ENCODE measurements at regions not wholly inside any gene's neighbourhood (a gene's known extent, or its start where the extent isn't known, plus 50 kb on each side); places are given as distances from the start of the nearest gene placed in this dataset.

DNA sequence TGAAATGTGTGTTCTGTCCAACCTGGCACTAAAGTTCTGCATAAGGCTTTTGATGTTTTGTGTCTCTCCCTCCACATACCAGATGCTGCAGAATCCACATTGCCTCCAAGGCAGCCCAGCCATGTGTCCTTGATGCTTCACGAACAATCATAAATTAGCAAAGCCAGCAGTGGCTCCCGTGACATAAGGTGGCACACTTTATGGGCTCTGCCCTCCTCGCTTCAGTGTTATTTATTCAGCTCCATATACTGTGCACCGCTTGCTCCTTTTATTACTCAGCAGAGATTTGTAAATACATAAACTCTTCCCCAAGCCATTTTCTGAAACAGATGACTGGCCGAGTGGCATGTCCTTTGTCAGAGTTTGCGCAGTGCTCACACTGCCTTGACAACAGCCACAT, 112.8 kb upstream of the SLC35F3 start:
- TF ChIP-seq CTCF (IDR thresholded peaks at IDR 0.05; ENCODE audit: insufficient read depth, low read depth, low read length), result no peak
- TF ChIP-seq EZH2 (IDR thresholded peaks at IDR 0.05; ENCODE audit: insufficient read depth, low read length), result no peak
